ENCODE measurements at regions not wholly inside any gene's neighbourhood (a gene's known extent, or its start where the extent isn't known, plus 50 kb on each side); places are given as distances from the start of the nearest gene placed in this dataset.

GRCh38 chr4:117210551-117210950 is 125.2 kb upstream of the TRAM1L1 start:
- Histone ChIP-seq H2AFZ (ENCODE audit: low read depth, low read length) (no peak overlapping the region), H3K9ac (ENCODE audit: low read length) (no peak overlapping the region), H3F3A (ENCODE audit: insufficient read depth, low read length, poor library complexity, severe bottlenecking) (no peaks in the 10 kb centered on the region), H3K27me3 (ENCODE audit: insufficient read depth, low read depth, low read length) (no peaks in the 10 kb centered on the region), H3K9me3 (ENCODE audit: low read length) (no peaks in the 10 kb centered on the region), H3K4me3 (ENCODE audit: low read length) (no peak overlapping the region), H3K36me3 (ENCODE audit: insufficient read depth, low read length) (no peaks in the 10 kb centered on the region), H3K9me2 (ENCODE audit: insufficient read depth, low read length) (no peaks in the 10 kb centered on the region), H3K4me2 (ENCODE audit: low read length) (no peak overlapping the region), H3K79me2 (replicated peaks; ENCODE audit: insufficient read depth, low read length) (no peaks in the 10 kb centered on the region), H4K20me1 (ENCODE audit: insufficient read depth) (no peaks in the 10 kb centered on the region), H3K27ac (ENCODE audit: low read length) (no peak overlapping the region)
- TF ChIP-seq EZH2 (IDR thresholded peaks at IDR 0.05; ENCODE audit: borderline replicate concordance, insufficient read depth, low read length, poor library complexity, severe bottlenecking) (no peak), CTCF (IDR thresholded peaks at IDR 0.05; ENCODE audit: poor library complexity, severe bottlenecking) (no peak), REST (IDR thresholded peaks at IDR 0.05; ENCODE audit: borderline replicate concordance) (no peak)

- Histone ChIP-seq H3K9me2 (ENCODE audit: insufficient read depth, low read length) (no peaks in the 10 kb centered on the region), H3K79me2 (replicated peaks; ENCODE audit: insufficient read depth, low read length) (no peaks in the 10 kb centered on the region), H3K36me3 (ENCODE audit: insufficient read depth, low read length) (no peaks in the 10 kb centered on the region), H3F3A (ENCODE audit: insufficient read depth, low read length, poor library complexity, severe bottlenecking) (no peaks in the 10 kb centered on the region), H2AFZ (ENCODE audit: low read depth, low read length) (no peak overlapping the region), H3K4me3 (ENCODE audit: low read length) (no peak overlapping the region), H3K4me2 (ENCODE audit: low read length) (no peak overlapping the region), H3K9me3 (ENCODE audit: low read length) (no peaks in the 10 kb centered on the region), H4K20me1 (ENCODE audit: insufficient read depth) (no peaks in the 10 kb centered on the region), H3K27ac (ENCODE audit: low read length) (no peak overlapping the region), H3K9ac (ENCODE audit: low read length) (no peak overlapping the region), H3K27me3 (ENCODE audit: insufficient read depth, low read depth, low read length) (no peaks in the 10 kb centered on the region)
- no peak for TF ChIP-seq EP300 (conservative IDR thresholded peaks at IDR 0.05; ENCODE audit: poor library complexity, severe bottlenecking)
- no peak for TF ChIP-seq POLR2AphosphoS5 (IDR thresholded peaks at IDR 0.05)
- TF ChIP-seq EZH2 (IDR thresholded peaks at IDR 0.05; ENCODE audit: borderline replicate concordance, insufficient read depth, low read length, poor library complexity, severe bottlenecking) = no peak
- no peak for TF ChIP-seq REST (IDR thresholded peaks at IDR 0.05; ENCODE audit: borderline replicate concordance)
- no peak for TF ChIP-seq TAF1 (IDR thresholded peaks at IDR 0.05; ENCODE audit: low read depth)
- TF ChIP-seq RAD21 (conservative IDR thresholded peaks at IDR 0.05) = no peak
Observed at GRCh38 chr4:117224256-117224655, 138.9 kb upstream of the TRAM1L1 start.
